ENCODE measurements at regions not wholly inside any gene's neighbourhood (a gene's known extent, or its start where the extent isn't known, plus 50 kb on each side); places are given as distances from the start of the nearest gene placed in this dataset.

- TF ChIP-seq, protein P1, sequence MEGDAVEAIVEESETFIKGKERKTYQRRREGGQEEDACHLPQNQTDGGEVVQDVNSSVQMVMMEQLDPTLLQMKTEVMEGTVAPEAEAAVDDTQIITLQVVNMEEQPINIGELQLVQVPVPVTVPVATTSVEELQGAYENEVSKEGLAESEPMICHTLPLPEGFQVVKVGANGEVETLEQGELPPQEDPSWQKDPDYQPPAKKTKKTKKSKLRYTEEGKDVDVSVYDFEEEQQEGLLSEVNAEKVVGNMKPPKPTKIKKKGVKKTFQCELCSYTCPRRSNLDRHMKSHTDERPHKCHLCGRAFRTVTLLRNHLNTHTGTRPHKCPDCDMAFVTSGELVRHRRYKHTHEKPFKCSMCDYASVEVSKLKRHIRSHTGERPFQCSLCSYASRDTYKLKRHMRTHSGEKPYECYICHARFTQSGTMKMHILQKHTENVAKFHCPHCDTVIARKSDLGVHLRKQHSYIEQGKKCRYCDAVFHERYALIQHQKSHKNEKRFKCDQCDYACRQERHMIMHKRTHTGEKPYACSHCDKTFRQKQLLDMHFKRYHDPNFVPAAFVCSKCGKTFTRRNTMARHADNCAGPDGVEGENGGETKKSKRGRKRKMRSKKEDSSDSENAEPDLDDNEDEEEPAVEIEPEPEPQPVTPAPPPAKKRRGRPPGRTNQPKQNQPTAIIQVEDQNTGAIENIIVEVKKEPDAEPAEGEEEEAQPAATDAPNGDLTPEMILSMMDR (IDR thresholded peaks at IDR 0.05; ENCODE audit: low read length): no peak
- TF ChIP-seq EZH2 (optimal IDR thresholded peaks at IDR 0.05; ENCODE audit: low read depth, low read length): no peak
- TF ChIP-seq EZH2phosphoT487 (IDR thresholded peaks at IDR 0.05; ENCODE audit: low read length): no peak
Observed at GRCh38 chr10:83410570-83410969, 728.7 kb upstream of the GHITM start.

Measured in MM.1S (cell line).